Liver (tissue), 8 donors: ENCODE measurements at regions not wholly inside any gene's neighbourhood (a gene's known extent, or its start where the extent isn't known, plus 50 kb on each side); places are given as distances from the start of the nearest gene placed in this dataset.

ENCODE experiments used
- DNase-seq: peaks from one replicate; pipeline ENCODE4 v3.0.0-alpha.2; 2017; ENCODE audit warnings: low spot score
- H3K27ac ChIP-seq, 2 donors: one replicate each; pipeline ENCODE4 v1.7.0; 2013; ENCODE audit warnings: inconsistent platforms in 2 of 2, low read length in 2 of 2, control low read depth in 1 of 2, low read depth in 1 of 2, mild to moderate bottlenecking in 1 of 2
- H3K27me3 ChIP-seq, 4 donors: one replicate each; pipeline versions ENCODE4 v1.6.1 to v1.7.0; 2013; ENCODE audit warnings: low read length in 3 of 4, inconsistent platforms in 1 of 4, mild to moderate bottlenecking in 1 of 4, moderate library complexity in 1 of 4; ENCODE audit not compliant: control insufficient read depth in 4 of 4, insufficient read depth in 4 of 4
- H3K36me3 ChIP-seq, 4 donors: one replicate each; pipeline versions ENCODE4 v1.6.1 to v1.7.0; 2013; ENCODE audit warnings: low read length in 3 of 4, mild to moderate bottlenecking in 3 of 4, low read depth in 1 of 4, moderate library complexity in 1 of 4; ENCODE audit not compliant: control insufficient read depth in 4 of 4, insufficient read depth in 3 of 4
- H3K4me1 ChIP-seq, 4 donors: one replicate each; pipeline versions ENCODE4 v1.6.1 to v1.7.0; 2013; ENCODE audit warnings: low read length in 3 of 4, mild to moderate bottlenecking in 3 of 4, moderate library complexity in 1 of 4; ENCODE audit not compliant: control insufficient read depth in 4 of 4, insufficient read depth in 4 of 4
- H3K4me3 ChIP-seq, 3 donors: one replicate each; pipeline versions ENCODE4 v1.6.1 to v1.7.0; 2013; ENCODE audit warnings: low read length in 3 of 3, control low read depth in 1 of 3, low read depth in 1 of 3, mild to moderate bottlenecking in 1 of 3
- H3K9ac ChIP-seq, 2 donors: one replicate each; pipeline ENCODE4 v1.7.0; 2013; ENCODE audit warnings: low read length in 2 of 2, mild to moderate bottlenecking in 2 of 2, moderate library complexity in 2 of 2, control low read depth in 1 of 2, low read depth in 1 of 2
- H3K9me3 ChIP-seq, 4 donors: one replicate each; pipeline versions ENCODE4 v1.6.1 to v1.7.0; 2013; ENCODE audit warnings: low read length in 3 of 4; ENCODE audit not compliant: control insufficient read depth in 4 of 4
- ATF3 ChIP-seq: IDR thresholded peaks from 2 replicates; pipeline ENCODE4 v1.6.1; 2016; ENCODE audit warnings: antibody characterized with exemption
- CTCF ChIP-seq: fragments of 150-350 bp; IDR thresholded peaks from 2 replicates; pipeline ENCODE4 v1.5.1; 2017; ENCODE audit warnings: improper control_type of control experiment, low read depth, low read length; ENCODE audit not compliant: missing input control
- EGR1 ChIP-seq, 2 donors: IDR thresholded peaks; 2 replicates each; pipeline ENCODE4 v1.6.1; 2016 to 2018; ENCODE audit warnings: antibody characterized with exemption in 2 of 2, low read depth in 2 of 2
- FOXA1 ChIP-seq: IDR thresholded peaks from 2 replicates; pipeline ENCODE4 v1.6.1; 2016; ENCODE audit warnings: antibody characterized with exemption
- FOXA2 ChIP-seq: IDR thresholded peaks from 2 replicates; pipeline ENCODE4 v1.6.1; 2016; ENCODE audit warnings: antibody characterized with exemption
- GABPA ChIP-seq, 2 donors: IDR thresholded peaks in 1 of 2; conservative IDR thresholded peaks in 1 of 2; 2 replicates each; pipeline ENCODE4 v1.6.1; 2016; ENCODE audit warnings: antibody characterized with exemption in 2 of 2, mild to moderate bottlenecking in 1 of 2, moderate library complexity in 1 of 2
- HNF4A ChIP-seq, 2 donors: conservative IDR thresholded peaks; 2 replicates each; pipeline ENCODE4 v1.6.1; 2016; ENCODE audit warnings: antibody characterized with exemption in 2 of 2, mild to moderate bottlenecking in 2 of 2
- HNF4G ChIP-seq: IDR thresholded peaks from 2 replicates; pipeline ENCODE4 v1.6.1; 2016; ENCODE audit warnings: antibody characterized with exemption
- JUND ChIP-seq, 2 donors: IDR thresholded peaks; 2 replicates each; pipeline ENCODE4 v1.6.1; 2016; ENCODE audit warnings: antibody characterized with exemption in 2 of 2
- MAX ChIP-seq: IDR thresholded peaks from 2 replicates; pipeline ENCODE4 v1.6.1; 2016; ENCODE audit warnings: antibody characterized with exemption
- NR2F2 ChIP-seq: IDR thresholded peaks from 2 replicates; pipeline ENCODE4 v1.6.1; 2016; ENCODE audit warnings: antibody characterized with exemption
- RAD21 ChIP-seq, 2 donors: IDR thresholded peaks; 2 replicates each; pipeline ENCODE4 v1.6.1; 2016; ENCODE audit warnings: antibody characterized with exemption in 2 of 2, mild to moderate bottlenecking in 2 of 2
- REST ChIP-seq: IDR thresholded peaks from 2 replicates; pipeline ENCODE4 v1.6.1; 2016; ENCODE audit warnings: antibody characterized with exemption, mild to moderate bottlenecking
- RXRA ChIP-seq, 2 donors: IDR thresholded peaks; 2 replicates each; pipeline ENCODE4 v1.6.1; 2017 to 2018; ENCODE audit warnings: antibody characterized with exemption in 2 of 2, mild to moderate bottlenecking in 1 of 2
- SP1 ChIP-seq: IDR thresholded peaks from 2 replicates; pipeline ENCODE4 v1.6.1; 2018; ENCODE audit warnings: antibody characterized with exemption, mild to moderate bottlenecking
- TAF1 ChIP-seq: conservative IDR thresholded peaks from 2 replicates; pipeline ENCODE4 v1.6.1; 2016; ENCODE audit warnings: antibody characterized with exemption, mild to moderate bottlenecking
- YY1 ChIP-seq: IDR thresholded peaks from 2 replicates; pipeline ENCODE4 v1.6.1; 2016; ENCODE audit warnings: antibody characterized with exemption, mild to moderate bottlenecking
- WGBS: extraction: QIAGEN DNeasy Blood & Tissue Kit; methylation state at CpG from one replicate; pipeline ENCODE4 v1.1.7; 2013; 5-methylcytosine and 5-hydroxymethylcytosine counted together
- donor health status: healthy.
- donor health status: healthy.
- donor health status: healthy.
- donor health status: healthy.
- donor health status: healthy.

- no peaks in the 10 kb centered on the region for H3K9me3 ChIP-seq
- no peak for DNase-seq
- H3K36me3 ChIP-seq: no peaks in the 10 kb centered on the region
- H3K4me3 ChIP-seq: no peak overlapping the region
- H3K27me3 ChIP-seq: no peaks in the 10 kb centered on the region
- no peak for TF ChIP-seq TAF1
- no peak for TF ChIP-seq ATF3
- no peak for TF ChIP-seq CTCF
- no peak for TF ChIP-seq EGR1 (IDR thresholded peaks at IDR 0.05; ENCODE audit: low read depth in 2 of 2)
- no peak for TF ChIP-seq RAD21 (IDR thresholded peaks at IDR 0.05)
- TF ChIP-seq JUND (IDR thresholded peaks at IDR 0.05): no peak
- no peak for TF ChIP-seq MAX
- TF ChIP-seq YY1: no peak
- TF ChIP-seq HNF4G: no peak
- H3K27ac ChIP-seq: no peak overlapping the region
- peaks cover 4 to 10% (median 7%) of the 10 kb centered on the region in 4 donors for H3K4me1 ChIP-seq
- no peak overlapping the region for H3K9ac ChIP-seq
Measured at GRCh38 chr15:29922191-29922590, 99.9 kb upstream of the TJP1 start.

- TF ChIP-seq JUND (IDR thresholded peaks at IDR 0.05) (no peak), MAX (no peak), ATF3 (no peak), EGR1 (IDR thresholded peaks at IDR 0.05; ENCODE audit: low read depth in 2 of 2) (no peak), RXRA (IDR thresholded peaks at IDR 0.05) (no peak), RAD21 (IDR thresholded peaks at IDR 0.05) (no peak), FOXA2 (no peak), FOXA1 (no peak), SP1 (no peak), HNF4A (conservative IDR thresholded peaks at IDR 0.05) (no peak), NR2F2 (no peak)
- Histone ChIP-seq H3K4me3 (no peak overlapping the region), H3K36me3 (no peaks in the 10 kb centered on the region), H3K27me3 (no peaks in the 10 kb centered on the region), H3K9me3 (no peaks in the 10 kb centered on the region), H3K9ac (no peak overlapping the region), H3K27ac (no peak overlapping the region), H3K4me1 (peaks cover 4 to 10% (median 7%) of the 10 kb centered on the region in 4 donors)
- 82% methylated on average over 6 of the region's 6 CpGs for WGBS
- DNase-seq: no peak
Measured at GRCh38 chr15:29921130-29921601, 98.9 kb upstream of the TJP1 start.

GRCh38 chr15:29920515-29920914 is 98.2 kb upstream of the TJP1 start:
- no peak for DNase-seq
- H3K4me1 ChIP-seq: peaks cover under 1 to 7% (median 4%) of the 10 kb centered on the region in 4 donors
- H3K36me3 ChIP-seq: no peaks in the 10 kb centered on the region
- no peak overlapping the region for H3K27ac ChIP-seq
- 78% methylated on average over 12 of the region's 12 CpGs for WGBS
- H3K4me3 ChIP-seq: no peak overlapping the region
- H3K27me3 ChIP-seq: no peaks in the 10 kb centered on the region
- no peak overlapping the region for H3K9ac ChIP-seq
- H3K9me3 ChIP-seq: no peaks in the 10 kb centered on the region
- TF ChIP-seq FOXA2 (no peak), RAD21 (IDR thresholded peaks at IDR 0.05) (no peak), RXRA (IDR thresholded peaks at IDR 0.05) (no peak), ATF3 (no peak), YY1 (no peak), MAX (no peak), CTCF (no peak), FOXA1 (no peak), JUND (IDR thresholded peaks at IDR 0.05) (no peak), REST (no peak), EGR1 (IDR thresholded peaks at IDR 0.05; ENCODE audit: low read depth in 2 of 2) (no peak), SP1 (no peak), NR2F2 (no peak), GABPA (IDR thresholded peaks at IDR 0.05 in 1 of 2, conservative IDR thresholded peaks at IDR 0.05 in 1 of 2) (no peak)
